ENCODE measurements at regions not wholly inside any gene's neighbourhood (a gene's known extent, or its start where the extent isn't known, plus 50 kb on each side); places are given as distances from the start of the nearest gene placed in this dataset.
"Not testable (repeated sequence)": the region's sequence is repeated elsewhere in the genome, so short reads cannot be mapped to it uniquely, and the experiment has no call there.

DNA sequence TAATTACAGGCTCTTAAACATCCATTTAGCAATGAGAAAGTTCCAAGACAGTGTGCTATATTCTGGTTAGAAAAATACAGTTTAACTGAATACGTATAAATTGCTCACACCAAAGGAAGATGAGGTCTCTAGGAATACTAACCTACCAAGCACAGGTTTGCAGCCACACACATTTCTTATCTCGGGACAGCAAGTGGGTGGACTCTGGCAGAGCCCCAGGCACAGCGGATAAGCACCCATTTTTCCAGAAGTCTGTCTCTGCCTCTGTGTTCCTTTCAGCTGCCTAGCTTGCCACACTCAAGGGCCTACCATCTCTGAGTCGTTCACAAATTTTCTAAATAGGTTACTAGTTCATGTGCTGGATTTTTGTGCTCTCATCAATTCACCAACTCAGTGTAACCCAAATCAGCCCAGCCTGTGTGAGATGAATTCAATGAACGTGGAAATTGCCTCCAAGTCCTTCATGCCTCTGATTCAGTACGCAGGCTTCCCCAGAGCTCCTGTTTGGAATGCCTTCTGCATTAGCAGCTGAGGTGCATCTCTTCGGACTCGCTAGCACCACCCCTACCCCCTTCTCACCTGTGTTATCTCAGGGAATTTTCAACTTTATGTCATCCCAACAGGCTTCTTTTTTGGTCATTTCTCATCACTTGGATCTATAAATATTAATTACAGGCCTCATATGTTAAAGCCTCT, 581.0 kb upstream of the CDH11 start:
- no peak for DNase-seq

DNA sequence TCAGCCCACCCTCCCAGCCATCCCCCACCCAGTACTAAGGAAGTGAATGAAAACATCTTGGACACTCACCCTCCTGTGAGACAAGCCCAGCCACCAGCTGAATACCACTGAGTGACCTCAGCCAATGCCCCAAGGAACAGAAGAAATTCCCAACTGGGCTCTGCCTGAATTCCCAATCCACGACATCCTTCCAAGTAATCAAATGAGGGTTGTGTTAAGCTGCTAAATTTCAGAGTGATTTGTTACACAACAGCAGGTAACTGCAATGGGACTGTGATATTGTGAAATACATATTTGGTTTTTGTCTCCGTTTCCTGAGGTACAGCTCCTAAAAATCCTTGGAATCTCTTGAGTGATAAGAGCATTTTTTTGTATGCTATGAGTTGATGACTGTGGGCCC, 578.7 kb upstream of the CDH11 start:
- no peak for DNase-seq

DNA sequence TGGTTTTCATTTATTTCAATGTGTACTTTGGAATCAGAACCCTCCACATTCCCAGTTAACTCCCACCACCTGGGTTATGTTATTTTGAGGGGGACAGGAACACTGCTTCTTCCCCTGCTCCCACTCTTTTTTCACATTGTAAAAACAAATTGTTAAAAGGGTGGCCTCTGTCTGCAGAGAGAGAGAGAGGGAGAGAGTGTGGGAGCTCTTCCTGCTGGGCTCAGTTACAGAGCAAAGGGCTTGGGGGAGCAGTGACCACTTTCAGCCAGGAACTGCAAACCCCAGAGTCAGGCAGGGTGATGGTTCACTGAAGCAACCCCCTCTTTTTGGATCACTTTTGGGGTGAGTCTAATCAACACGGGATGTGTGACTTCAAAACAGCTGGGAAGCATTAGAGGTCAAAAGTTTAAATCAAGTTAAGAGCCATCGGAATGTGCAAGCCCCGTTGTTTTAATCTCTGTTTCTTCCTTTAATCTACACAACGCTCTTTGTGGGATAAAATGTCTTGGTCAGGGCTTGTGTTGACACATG, 577.0 kb upstream of the CDH11 start:
- DNase-seq, result no peak

DNA sequence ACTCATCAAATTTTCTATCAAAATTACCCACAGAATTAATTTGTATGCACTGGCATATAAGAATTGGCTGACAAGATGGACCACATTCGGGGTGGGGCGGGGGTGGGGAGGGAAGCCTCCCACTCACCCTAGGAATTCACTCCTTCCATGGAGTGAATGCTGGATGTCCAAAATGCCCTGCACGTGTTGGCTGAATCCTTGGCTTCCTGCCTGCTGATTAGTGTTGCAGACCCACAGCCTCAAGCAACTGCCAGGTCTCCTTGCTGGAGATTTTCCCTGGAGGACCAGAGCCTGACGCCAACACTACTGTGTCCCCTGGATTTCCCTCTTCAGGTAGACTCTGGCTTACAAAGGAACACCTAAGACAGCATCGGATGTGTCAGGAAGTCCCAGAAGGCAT, 575.7 kb upstream of the CDH11 start:
- DNase-seq, result no peak

DNA sequence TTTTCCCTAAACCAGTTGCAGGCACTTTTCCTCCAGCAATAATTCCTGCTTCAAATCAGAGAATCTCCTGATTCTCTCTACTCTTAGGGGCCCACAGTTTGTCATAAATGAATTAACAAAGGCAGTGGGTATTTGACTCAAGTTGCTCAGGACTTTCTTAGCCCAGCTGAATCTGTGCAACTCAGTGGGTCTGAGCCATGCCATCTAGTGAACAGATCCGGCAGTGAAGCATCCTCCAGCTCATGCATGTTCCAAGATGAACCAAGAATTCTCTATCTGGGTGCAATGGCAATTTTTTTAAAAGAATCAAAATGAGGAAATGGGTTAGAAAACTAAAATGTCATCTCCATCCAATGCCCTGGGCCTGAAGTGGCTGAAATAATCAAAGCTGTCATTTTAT, 575.2 kb upstream of the CDH11 start:
- DNase-seq, result no peak

DNA sequence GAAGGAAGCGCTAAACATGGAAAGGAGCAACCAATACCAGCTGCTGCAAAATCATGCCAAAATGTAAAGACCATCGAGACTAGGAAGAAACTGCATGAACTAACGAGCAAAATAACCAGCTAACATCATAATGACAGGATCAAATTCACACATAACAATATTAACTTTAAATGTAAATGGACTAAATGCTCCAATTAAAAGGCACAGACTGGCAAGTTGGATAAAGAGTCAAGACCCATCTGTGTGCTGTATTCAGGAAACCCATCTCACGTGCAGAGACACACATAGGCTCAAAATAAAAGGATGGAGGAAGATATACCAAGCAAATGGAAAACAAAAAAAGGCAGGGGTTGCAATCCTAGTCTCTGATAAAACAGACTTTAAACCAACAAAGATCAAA, 570.0 kb upstream of the CDH11 start:
- DNase-seq, result not testable (repeated sequence)

DNA sequence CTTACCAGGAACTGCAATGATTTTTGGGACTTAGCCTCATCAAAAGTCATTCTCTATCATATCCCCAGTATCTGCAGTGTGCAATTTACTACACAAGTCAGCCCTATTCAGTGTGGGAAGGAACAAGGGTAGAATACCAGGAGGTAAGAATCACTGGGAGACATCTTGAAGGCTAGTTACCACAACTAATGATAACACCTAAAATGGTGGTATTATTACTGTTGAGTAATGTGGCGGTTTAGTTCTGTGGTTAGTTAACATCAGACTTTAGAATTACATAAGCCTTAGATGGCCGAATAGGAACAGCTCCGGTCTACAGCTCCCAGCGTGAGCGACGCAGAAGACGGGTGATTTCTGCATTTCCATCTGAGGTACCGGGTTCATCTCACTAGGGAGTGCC, 567.9 kb upstream of the CDH11 start:
- no peak for DNase-seq

DNA sequence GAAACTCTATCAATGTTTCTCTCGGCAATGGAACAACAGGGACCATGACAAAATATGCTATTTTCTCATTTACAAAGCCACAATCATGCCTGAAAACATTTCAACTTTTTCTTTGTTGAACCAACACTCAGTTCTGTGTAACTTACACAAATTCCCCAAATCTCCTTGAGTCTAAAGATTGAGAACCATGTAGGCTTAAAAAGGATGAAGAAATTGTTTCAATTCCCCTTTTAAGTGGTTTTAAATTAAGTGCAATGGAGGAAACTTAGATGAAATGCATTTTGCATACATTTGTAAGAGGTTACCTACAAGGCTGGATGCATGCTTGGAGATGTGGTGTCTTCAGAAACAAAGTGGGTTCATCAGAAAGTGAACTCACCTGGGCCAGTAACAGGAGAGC, 566.4 kb upstream of the CDH11 start:
- DNase-seq, result no peak

DNA sequence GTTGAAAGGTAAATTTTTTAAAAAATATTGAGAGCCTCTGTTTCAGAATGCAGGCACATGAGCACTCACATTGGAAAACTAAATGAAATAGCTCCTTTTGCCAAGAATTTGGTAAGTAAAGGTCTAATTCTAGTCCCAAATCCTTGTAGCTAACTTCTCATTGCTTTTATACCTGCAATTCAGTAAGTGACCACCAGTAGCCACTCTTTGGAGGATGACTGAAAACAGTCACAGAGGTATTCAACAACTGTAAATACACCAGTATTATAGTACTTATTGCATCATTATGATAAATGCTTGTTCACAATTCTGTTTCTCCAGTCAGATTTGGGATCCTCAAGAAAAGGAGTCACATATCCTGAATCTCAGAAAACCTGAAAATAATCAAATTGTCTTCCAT, 562.4 kb upstream of the CDH11 start:
- no peak for DNase-seq

DNA sequence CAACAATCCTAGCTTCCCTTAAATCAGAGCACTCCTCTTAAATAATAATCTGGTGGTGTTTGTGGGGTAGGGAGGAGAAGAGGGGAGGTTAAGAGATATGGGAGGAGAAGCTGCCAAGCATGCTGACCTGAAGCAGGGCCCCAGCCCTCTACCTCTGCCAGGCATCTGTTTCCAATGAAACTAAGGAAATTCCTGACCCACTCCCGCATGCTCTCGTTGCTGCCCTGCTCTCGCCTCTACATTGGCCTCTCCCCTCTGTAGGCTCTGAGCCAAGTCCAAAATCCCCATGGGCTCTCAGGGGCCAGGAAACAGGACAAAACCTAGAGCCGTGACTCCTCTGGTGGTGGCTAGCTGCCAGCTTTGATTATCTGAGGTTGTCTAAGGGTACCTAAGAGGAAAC, 559.5 kb upstream of the CDH11 start:
- DNase-seq, result no peak

DNA sequence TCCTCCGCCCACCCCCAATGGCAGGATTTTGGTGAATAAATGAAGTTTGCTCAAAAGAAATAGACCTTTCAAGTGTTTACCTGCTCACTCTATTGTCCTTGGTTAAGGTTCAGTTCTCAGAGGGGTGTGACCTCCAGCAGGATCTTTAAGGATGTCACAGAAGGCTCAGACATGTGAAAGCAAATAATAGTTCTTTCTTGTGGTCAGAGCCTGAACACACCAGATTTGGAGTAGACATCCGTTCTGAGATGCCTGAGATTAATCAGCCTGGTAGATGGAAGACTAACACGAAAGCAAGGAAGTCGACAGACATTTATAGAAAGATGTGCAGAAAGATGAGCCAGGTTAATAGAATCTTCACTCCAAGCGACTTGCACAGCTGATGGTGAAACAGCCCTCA, 557.9 kb upstream of the CDH11 start:
- no peak for DNase-seq

DNA sequence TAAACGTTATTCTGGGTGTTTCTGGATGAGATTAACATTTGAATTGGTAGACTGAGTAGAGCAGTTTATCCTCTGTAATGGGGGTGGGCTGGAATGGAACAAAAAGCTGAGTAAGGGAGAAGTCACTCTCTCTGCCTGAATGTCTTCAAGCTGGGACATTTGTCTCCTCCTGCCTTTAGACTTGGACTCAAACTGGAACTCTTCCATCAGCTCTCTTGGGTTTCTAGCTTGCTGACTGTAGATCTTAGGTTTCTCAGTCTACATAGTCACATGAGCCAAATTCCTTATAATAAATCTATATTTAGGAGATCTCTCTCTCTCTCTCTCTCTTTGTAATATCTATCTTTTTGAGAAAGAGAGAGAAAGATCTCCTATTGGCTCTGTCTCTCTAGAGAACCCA, 553.3 kb upstream of the CDH11 start:
- DNase-seq, result no peak

DNA sequence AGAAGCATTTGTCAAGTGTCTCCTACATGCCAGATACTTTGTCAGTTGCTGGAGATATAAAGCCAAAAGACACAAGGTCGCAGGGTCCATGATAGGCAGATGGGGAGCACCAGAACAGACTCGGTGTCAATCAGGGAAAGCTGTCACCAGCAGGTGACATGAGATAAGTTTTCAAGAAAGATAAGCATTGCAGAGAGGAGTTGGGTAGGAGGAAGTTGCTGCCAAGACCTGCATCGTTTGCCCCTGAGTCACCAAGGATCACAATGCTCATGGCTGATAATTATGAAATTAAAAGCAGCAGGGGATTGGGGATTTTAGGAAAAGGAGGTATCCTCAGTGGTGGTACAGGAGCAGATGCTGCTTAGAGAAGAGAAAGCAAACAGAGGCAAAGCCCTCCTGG, 551.1 kb upstream of the CDH11 start:
- DNase-seq, result no peak

DNA sequence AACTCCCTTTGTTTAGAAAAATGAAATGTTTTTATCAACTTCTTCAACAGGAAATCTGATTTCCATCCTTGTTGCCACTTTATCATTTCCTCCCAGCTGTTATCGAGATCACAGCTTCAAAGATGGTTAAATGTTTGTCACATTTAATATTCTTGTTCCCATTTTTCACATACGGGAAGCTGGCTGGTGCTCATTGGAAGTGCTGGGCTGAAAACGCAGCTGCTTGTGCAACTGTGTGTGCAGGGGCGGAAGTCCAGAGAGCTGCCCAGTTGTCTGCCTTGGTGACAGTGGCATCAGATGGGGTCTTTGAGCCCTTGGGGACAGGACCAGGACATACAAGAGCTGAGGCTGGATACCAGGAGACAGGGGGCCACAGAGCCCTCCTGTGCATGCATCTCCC, 549.2 kb upstream of the CDH11 start:
- DNase-seq, result no peak

DNA sequence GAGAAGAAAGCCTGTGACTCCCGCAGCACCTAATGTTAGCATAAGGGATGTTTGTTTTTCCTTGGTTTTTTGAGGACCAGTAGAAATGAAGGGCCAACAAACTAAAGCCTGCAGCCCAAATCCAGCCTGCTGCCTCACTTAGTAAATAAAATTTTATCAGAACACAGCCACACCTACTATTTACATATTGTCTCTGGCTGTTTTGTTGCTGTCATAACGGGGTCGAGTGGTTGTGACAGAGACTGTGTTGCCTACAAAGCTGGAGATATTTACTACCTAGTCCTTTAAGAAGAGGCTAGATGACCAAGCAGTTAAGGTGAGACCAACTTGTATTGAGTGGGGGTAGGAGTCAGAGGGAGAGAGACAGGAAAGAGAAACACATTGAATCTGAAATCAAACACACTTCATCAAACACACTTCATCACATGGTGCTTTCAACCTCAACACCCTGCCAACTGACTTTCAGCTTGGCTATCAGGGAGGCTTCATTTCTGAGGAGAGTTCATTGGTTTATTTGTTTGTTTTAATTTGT, 546.3 kb upstream of the CDH11 start:
- DNase-seq, result no peak

DNA sequence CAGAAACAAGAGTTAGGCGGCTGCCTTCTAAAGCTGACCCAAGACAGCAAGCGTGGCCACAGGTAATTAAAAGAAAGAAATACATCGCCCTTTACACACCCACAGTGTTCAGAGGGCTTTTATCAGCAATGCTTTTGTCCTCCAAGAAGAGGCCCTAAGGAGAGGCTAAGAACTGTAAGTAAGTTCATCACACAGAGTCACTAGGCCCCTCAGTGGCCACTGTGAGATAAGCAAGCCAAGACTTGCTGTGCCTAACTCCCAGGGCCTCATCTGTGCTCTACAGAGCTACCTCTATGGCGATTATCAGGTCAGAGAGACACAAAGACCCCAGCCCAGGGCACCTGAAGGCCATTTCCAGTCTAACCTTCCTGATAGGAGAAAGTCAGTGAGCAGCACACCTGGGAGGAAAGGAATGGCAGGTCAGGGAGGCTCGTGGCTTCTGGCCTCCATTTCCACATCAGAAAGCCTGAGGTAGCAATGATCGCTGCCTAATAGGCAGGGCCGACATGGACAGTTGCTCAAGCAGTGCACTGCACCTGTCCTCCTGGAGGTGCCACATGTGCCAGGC, 545.2 kb upstream of the CDH11 start:
- DNase-seq, result no peak

DNA sequence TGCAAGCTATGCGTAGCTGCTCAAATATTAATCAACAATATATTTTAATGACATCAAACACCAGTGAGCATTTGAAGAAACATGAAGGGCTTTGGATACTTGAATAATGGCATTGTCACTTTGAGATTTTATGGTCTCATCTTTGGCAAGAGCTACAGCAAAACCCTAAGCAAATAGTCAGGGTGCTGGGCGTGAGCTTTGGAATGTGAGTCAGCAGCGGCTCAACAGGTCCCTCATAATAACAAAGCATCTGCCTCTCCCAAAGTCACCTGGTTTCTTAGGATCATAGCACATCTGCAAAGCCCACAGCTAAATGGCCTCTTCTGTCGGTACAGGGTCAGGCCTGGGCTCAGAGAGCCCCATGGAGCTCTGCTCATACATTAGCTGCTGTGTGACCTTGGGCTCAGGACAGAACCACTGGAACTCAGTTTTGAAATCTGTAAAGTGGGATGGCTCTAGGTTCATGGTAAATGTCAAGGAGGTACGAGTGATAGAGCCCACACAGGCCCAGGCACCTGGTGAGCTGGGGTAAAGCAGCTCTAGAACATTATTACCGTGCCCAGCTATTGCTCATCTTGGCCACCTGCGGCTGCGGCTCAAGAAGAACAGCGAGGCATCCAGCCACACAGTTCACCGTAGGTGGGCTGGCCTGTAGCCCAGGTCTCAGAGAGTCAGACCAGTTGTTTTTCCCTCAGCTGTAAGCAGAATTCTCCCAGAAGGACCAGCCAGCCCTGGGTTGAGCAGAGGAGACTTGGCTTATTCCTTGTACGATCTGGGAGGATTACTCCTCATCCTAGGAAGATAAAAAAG, 544.5 kb upstream of the CDH11 start:
- no peak for DNase-seq

DNA sequence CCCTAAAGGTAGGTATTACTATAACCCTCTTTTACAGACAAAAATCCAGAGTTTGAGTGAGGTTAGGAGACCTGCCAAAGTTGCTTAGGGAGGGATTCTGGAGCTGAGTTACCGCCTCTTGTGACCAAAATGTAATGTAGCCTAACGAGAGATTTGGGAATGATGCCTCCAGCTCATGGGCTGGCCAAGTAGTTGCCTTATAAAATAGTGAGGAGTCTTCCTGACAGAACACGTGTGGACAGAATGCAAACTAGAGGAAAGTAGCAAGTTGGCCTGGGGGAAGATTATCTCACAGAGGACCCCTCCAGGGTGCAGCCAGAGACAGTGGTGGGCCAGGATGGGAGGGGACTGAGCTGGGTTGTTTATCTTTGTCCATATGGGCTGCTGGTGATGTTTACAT, 543.7 kb upstream of the CDH11 start:
- no peak for DNase-seq

DNA sequence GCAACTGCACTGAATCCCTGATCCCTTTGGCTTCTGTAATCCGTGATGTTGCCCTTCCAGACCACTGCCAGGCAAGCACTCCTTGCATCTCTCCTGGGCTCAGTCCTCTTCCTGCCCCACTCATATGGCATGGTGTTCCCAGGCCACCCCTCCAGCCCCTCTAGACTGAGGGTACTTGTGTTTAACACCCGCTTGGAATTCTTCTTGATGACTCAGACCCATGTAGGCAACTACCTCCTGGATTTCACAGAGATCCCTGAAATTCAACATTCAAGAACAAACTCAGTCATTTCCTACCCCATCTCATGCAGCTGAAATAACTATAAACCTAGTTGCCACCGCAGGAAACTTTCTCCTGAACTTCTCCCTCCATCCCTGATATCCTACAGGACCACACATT, 541.9 kb upstream of the CDH11 start:
- DNase-seq, result no peak

DNA sequence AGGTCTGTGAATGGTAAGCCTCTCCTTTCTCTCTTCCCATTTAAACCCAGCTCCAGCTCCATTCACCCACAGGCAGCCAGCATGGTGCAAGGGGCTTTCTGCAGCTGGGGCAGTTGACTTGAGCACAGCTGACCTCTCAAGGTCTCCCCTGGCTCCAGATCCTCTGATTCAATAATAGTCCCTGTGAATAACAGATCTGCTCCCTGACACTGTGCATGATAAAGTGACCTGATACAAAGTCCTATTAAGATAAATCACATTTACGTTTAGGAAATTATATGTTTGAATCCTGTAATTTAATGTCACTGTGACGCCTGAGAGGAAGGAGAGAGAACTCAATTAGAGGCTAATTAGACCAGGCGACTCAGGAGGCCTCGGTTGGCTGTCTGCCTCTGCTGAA, 540.4 kb upstream of the CDH11 start:
- DNase-seq, result no peak

DNA sequence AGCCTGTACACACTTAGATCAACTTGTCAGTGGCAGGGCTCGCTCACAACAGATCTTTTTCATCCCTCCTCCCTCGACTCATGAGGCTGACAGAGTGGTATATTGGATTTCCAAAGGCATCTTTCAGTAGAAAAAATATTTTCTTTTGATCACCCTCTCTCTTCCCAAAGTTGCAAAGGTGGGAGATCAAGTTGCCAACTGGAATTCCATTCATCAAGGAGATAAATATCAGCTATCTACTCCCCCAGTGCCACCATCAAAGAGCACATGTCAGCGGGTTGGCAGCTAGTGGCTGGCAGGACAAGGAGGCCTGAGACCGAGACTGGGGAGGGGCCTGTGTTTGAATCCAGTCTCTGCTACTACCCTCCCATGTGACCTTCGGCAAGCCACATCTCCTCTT, 539.7 kb upstream of the CDH11 start:
- no peak for DNase-seq

DNA sequence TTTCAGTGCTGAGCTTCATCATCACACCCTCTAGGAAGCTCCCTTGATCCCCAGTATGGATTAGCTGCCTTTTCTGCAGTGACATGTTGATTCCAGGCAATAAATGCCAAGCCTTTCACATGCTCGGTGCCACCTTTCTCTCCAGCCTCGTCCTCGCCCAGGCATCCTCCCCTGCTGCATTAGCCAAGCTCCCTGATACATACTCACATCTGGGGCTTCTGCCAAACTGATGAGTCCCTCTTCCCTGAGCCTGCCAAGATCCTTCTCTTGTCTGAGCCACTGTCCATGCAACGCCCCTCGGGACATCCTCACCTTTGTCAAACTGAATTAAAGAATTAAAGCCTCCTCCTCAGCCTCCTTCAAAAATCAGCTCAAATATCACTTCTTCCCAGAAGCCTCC, 538.5 kb upstream of the CDH11 start:
- no peak for DNase-seq

DNA sequence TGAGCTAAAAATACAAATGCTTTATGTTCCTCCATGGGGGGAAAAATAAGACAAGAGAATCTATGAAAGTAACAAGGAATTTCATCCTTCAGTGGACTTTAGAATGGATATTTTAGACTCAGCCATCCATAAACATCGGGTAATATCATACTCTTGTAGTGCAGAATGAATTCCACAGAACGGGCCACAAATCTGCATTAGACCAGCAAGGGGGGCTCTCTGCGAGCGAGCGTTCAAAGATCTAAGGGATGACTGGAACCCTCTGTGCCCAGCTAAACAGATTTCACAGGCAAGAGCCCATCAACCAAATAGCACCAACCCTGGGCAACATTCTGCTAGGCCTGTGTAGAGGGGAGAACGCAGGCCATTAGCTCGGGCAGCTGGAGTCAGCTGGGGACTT, 537.9 kb upstream of the CDH11 start:
- no peak for DNase-seq

DNA sequence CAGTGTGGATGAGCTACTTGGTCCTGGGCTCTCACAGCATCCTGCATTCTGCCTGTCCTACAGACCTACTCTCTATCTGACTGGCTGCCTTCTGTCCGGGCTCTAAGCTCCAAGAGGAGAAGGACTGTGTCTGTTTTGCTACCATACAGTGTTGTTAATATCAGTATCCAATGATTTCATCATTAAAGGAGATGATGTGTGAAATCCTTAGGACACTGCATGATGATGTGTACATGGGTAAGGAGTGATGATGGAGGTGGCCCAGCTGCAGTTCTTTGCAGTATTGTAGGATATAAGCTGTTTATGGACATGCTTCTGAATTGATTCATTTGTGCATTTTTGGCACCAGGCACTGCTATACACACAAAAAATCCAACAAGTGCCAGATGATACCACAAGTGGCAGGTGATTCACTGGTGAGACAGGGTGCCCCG, 536.9 kb upstream of the CDH11 start:
- DNase-seq, result no peak
